Activated CD4-positive, alpha-beta T cell treated with anti-CD3 and anti-CD28 coated beads for 1 hour (primary cell): ENCODE measurements at regions not wholly inside any gene's neighbourhood (a gene's known extent, or its start where the extent isn't known, plus 50 kb on each side); places are given as distances from the start of the nearest gene placed in this dataset.
"Not testable (repeated sequence)": the region's sequence is repeated elsewhere in the genome, so short reads cannot be mapped to it uniquely, and the experiment has no call there.

ENCODE experiments used
- DNase-seq: peaks from one replicate; pipeline ENCODE4 v3.0.0-alpha.2; 2020

DNA sequence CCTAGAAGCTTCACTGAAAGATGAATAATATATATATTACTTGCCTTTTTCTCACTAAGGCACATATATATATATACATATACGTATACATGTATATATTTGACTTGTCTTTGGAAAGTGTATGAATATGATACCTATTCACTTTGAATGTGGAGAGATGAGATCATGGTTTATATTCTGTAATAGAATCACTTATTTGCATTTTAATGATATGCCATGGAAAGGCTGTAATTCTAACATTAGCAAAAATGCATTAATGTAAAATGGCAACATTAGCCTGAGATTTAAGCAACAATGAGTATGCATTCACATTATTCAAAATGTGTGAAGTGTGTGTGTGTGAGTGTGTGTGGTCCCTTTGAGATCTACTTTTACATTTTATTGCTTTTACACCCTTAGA is 54.5 kb upstream of the PRKD1 start:
- no peak for DNase-seq

DNA sequence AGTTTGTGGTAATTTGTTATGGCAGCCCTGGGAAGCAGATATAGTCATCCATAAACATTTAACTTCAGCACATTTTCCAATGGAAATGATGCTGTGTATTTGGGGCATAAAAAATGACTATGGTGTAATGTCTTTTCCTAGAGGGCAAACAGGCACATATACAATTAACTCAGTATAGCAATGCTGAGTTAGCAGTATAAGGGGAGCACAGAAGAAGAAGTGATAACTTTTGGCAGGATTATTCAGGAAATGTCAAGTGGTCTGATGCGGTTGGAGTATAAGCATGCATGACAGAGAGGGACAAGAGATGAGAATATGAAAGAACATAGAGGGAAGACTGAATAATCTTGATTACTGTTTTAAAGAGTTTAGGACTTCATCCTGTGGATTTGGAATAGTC is 55.3 kb upstream of the PRKD1 start:
- no peak for DNase-seq

DNA sequence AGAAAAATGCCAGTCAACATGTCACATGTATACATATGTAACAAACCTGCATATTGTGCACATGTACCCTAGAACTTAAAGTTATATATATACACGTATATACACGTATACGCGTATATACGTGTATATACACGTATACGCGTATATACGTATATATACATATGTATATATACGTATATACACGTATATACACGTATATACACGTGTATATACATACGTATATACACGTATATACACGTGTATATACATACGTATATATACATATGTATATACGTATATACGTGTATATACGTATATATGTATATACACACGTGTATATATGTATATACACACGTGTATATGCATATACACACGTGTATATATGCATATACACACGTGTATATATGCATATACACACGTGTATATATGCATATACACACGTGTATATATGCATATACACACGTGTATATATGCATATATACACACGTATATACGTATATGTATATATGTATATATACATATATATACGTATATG is 62.8 kb upstream of the PRKD1 start:
- not testable (repeated sequence) for DNase-seq

DNA sequence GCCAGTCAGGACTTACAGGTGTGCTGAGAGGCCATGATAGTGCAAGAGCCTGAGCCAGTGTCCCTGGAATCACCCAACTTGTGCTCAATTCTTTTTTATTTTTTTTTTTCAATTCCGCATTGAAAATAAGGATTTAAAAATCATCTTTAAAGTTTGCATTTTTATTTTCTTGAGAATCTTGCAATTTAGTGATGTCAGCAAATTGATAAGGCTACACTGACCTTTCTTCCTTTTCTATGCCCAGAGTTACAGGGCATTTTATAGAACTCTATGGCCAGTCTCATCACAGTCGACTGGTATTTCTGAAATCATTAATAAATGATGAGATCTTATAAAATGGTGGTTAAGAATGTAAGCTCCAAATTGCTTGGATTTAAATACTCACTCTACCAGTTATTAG is 63.3 kb upstream of the PRKD1 start:
- no peak for DNase-seq

DNA sequence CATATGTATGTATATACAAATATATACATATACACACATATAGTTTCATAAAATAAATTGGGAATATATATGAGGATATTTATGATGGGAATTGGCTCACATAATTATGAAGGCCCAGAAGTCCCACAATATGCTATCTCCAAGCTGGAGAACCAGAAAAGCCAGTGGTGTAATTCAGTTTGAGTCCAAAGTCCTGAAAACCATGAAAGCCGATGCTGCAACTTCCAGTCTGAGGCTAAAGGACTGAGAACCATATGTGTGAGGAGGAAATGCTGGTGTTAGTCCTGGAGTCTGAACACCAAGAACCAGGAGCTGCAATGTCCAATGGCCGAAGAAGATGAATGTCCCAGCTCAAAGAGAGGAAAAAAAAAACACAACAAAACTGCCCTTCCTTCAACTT is 65.5 kb upstream of the PRKD1 start:
- DNase-seq: no peak

DNA sequence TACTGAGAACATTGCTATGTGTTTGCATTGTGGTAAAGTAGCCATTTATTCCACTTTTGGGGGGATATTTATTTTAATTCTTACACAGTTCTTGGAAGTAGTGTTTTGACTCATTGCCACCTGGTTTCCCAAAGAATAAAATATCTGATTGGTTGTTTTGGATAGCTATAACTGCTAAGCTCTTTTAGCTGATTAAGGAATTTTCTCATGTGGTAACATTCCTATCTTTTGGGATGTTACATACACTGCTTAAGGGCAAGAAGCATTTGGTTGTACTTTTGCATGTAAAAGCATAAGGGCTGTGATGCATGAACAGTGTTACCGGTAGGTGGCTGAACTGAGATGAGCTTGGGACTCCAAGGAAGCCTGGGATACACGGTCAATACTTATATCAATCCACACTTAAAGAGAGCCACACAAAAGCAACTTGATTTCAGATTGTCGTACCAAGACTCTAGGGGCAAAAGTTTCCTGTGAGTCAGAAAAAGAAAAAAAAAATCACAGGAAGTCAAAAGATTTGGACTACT is 71.4 kb upstream of the PRKD1 start:
- no peak for DNase-seq

DNA sequence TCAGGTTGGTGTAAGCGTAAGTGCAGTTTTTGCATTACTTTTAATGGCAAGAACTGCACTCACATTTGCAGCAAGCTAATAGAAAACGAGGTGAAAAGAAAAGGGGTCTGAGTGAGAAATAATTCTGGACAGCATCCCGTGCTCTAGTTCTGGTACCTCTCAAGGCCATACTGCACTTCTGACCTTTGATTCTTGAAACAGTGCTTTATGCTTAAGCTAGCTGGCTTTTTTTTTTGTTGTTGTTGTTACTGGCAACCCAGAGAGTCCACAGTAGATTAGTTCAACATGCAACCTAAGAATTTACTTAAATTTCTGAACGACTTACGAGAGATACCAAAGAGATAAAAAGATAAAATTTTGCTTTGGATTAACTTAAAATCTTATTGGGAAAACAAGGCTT is 75.2 kb upstream of the PRKD1 start:
- DNase-seq: no peak

DNA sequence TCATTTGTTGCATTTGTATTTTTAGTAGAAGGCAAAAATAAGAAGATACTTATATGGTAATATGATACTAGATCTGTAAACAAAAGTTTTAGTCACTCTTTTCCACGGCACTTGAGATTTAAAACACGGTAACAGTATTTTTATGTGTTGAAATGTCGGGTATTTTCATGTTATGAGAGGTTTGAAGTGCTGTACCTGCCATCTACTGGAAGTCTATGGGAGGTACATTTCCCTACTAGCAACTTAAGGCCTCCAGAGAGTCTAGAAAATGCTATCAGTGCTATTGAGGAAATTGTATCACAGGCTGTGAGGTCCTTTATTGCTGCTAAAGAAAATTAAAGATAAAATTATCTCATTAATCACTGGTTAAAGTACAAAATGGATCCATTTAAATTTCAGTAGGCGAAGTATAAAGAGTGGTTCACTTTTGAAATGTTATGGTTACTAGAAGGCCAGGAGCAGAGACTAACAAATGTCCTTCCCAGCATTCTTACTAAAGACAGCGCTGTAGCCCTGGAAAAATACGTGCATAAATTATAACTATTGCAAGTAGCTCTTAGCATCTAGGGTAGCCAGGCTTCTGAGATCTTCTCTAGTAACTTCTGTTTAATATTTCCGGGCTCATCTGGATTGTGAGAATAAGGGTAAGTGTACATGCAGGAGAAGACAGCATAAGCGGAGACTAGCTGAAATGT is 77.6 kb upstream of the PRKD1 start:
- no peak for DNase-seq

DNA sequence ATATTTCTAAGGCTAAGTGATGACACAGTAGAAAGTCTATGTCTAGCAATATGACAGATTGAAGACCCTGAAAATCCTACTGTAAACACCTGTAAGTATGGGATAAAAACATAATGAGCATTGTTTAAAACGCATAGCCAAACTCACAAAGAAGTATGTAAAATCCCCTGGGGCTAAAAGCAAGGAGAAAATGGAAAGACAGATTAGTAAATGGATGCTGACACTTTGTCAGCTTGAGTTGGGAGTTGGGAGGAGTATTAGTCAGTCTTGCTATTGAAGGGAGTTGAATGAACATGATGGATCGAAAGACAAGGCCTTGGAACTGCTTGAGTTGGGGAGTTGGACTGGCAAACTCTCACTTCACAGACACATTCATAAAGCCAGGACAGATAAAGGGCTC is 79.0 kb upstream of the PRKD1 start:
- no peak for DNase-seq

DNA sequence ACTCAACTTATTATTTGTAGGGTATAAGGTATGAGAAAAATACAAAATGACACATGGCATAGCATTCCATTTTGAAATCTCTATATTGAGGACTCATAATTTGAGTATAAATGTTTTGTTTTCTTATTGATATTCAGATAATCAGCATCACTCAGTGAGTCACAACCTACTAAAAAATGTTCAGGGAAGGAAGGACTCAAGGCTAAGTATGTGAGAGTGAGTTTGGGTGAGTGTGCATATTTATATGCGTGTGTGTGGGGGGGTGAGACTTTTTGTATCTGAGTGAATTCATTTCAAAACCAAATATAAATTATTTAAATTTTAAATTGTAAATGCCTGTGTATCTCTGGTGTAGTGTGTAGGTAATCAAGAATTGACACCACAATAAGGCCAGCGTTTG is 87.8 kb upstream of the PRKD1 start:
- DNase-seq: no peak

DNA sequence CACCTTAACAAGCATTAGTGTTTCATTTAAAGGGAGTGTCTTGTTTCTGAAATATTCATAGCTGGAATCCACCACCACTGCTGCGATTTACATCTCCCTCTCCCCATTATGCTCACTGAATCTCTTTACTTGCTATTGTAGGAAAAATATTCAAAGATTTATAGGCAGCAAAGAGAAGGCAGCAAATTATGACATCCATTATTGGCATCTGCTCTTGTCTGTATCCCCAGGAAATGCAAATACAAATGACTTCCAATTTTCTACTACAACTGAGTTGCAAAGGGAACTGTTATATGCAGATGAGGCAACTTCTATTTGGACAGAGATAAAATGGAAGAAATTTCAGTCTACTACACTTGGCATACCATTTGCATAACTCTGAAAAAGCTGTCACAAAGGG is 88.4 kb upstream of the PRKD1 start:
- no peak for DNase-seq

DNA sequence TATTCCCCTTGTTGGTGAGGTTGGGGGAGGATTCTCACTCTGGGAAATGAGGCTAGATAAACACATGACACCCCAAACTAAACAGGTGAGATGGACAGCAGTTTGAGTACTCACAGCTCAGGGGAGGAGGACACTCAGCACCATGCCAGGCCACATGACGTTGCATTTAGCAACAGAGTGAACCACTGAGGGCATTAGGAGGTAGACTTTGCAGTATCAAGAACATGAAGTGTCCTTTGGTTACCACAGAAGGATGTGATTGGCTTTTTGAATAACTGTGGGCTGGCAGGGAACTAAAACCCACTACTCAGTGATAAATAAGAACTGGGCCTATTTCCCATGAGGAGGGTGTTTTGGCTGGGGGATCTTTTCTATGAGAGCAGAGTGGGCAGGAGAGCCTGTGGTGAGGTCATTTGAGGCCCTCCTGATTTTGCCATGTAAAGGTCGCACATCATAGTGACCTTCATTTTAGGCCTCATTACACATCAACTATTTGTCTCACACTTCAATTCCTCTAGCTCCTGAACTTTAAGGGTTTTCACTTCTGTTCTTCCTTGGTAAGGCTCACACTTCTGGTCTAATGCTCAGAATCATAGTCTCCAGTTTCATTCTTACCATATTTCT is 89.8 kb upstream of the PRKD1 start:
- DNase-seq: no peak

DNA sequence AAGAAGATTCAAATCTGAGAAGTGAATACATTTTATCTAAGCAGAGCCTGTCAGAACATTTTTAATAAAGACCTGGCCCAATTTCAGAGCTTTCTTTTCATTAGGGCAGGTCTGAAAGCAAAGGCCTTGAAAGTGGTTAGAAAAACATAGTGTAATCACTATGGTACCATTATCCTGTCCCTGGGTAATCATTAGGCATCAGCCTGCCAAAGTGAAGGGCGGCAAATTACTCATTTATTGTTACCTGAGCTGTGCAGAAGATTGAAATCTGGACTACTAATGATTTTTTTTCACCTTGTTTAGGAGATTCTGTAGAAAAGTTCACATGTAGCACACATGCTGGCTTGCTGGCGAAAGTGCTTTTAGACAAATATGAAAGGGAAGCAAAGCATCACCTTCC is 92.6 kb upstream of the PRKD1 start:
- DNase-seq: no peak

DNA sequence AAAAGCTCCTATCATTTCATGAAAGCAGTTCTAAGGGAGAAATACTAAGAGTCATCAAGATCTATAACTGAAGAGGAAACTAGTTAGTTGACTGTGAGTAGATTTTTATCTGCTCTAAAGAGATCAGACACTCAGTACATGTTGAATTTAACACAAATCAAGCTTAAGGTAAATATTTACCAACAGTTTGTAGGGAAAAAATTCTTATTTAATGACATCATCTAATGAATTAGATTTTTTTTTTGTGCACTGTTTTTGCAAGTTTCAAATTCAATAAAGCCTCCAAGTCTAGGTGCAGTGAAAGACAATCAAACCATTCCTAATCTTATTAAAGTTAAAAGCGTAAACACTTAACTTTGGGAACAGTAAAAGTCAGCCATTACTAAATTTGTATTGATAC is 93.0 kb upstream of the PRKD1 start:
- DNase-seq: no peak

DNA sequence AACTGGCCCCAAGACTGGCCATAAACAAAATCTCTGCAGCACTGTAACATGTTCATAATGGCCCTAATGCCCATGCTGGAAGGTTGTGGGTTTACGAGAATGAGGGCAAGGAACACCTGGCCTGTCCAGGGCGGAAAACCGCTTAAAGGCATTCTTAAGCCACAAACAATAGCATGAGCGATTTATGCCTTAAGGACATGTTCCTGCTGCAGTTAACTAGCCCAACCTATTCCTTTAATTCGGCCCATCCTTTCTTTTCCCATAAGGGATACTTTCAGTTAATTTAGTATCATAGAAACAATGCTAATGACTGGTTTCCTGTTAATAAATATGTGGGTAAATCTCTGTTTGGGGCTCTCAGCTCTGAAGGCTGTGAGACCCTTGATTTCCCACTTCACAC is 95.7 kb upstream of the PRKD1 start:
- not testable (repeated sequence) for DNase-seq

DNA sequence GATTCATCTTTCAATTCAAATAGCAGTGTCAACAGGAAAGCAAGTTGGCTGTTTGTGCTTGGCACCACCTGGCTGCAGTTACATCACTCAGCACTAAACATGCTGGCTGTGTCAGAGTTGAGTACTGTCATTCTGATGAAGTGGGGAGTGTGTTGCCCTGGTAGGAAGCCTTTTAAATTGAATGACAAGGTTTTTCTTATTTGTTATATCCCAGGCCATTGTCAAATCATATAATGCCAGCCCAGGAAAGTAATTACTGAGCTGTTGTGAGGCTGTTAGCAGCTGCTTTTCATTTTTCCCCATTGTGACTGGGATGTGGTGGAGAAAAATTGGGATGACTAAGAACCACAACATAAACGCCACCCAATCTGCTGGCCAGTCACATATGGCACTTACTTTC is 106.5 kb upstream of the PRKD1 start:
- no peak for DNase-seq

DNA sequence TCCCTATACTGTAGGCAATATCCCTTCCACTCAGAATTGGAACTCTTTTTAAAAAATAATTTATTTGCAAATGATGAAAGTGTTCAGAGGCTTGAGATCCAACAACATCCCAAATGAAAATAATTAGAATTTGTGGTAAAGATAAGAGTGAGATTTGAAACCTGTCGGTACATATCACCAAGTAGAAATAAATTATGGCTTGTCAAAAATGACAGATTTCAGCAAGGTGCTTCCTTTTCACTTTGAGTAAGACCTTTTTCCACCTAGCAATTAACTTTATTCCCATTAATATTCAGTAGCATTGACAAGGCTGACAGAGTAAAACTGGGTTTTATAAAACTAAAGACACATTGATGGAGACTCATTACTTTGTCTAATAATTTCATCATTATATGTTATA is 107.7 kb upstream of the PRKD1 start:
- DNase-seq: no peak

DNA sequence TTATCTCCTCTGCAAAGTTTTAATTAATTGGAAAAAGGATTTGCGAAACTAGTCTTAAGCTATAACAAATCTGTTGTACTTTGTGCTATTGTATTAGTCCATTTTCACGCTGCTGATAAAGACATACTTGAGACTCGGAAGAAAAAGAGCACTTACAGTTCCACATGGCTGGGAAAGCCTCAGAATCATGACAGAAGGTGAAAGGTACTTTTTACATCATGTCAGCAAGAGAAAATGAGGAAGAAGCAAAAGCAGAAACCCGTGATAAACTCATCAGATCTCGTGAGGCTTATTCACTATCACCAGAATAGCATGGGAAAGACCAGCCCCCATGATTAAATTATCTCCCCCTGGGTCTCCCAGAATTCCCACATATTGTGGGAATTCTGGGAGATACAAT is 118.1 kb upstream of the PRKD1 start:
- DNase-seq: no peak

DNA sequence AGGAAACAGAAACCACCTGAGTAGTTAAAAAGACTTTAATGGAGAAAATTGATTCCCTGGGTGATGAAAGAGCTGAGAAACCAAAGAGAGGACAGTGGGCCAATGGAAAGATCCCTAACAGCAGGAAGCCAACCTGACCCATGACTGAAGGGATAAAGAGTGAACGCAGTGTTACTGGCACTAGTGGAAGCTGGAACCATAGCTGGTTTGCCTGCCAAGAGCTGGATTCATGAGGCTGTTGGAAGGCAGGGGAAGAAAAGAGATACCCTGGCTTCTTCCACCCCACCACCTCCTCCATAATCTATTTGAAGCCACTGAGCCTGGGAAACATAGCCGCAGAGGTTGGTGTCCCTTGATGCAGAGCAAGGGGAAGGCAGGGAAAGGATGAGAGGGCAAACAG is 125.5 kb upstream of the PRKD1 start:
- no peak for DNase-seq

DNA sequence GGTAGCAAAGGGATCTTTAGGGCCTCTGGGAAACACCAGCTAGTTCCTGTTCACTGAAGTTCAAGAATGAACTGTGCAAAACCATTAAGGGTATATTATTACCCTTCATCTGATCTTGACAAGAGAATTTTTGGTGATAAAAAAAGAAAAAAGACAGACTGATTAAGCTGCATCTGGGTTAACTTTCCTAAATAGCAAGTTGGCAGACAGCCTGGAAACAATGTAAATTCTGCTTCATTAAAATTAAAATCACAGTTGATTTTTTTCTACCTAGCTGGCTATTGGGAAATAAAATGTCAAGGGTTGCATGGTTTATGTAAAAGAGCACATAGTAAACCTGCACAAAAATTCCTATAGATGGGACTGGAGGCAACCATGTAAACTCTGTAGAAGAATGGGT is 126.6 kb upstream of the PRKD1 start:
- DNase-seq: no peak

DNA sequence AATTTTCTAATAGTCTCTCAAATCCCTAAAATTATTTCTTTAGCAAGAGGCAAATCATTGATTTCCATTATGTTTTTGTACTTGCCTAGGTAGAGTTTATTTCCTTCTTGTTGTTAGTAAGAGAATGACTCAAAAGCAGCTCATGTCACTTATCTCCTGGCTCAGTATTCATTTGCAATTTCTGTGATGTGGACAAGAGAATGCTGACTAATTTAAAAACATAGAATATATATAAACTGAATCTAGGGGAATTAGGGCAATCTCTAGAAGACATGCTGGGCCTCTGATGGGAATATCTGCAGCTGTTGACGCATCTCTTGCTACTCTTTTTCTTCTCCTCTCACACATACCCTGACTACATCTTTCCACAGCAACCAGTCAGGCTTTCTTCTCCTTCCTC is 130.8 kb upstream of the PRKD1 start:
- DNase-seq: no peak

DNA sequence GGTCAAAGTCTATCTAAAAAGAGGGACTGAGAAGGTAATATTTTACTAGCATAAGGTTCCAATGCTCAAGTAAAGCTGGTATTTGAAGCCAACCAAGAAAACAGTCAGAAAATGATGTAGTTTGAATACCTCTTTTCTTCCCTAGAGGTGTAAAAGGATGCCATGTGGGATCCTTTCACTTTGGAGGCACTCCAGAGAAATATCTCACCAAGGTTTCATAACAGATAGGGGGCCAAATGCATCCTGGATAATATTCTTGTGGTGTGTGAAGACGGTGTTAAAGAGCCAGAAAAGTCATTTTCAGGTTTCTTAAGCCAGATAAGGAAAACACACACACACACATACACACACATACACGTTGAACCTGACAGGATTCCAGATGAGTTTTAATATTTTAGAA is 136.1 kb upstream of the PRKD1 start:
- no peak for DNase-seq

DNA sequence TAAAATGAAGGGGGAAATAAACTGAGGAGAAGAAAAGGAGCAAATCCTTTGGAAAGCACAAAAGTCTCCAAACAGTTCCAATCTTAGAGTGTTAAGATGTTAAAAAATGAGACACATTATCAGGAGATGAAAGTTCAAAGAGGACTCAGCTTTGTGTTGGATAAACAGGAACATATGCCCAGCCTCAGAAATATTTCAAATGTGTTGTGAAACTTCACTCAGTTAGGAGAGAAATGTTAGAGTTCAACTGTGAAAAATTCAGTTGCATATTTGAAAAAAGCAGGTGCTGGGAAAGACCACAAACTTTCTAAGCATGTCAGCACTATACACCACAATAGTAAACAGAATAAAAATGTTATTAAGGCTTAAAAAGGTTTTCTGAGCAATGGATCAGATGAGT is 136.8 kb upstream of the PRKD1 start:
- DNase-seq: no peak

DNA sequence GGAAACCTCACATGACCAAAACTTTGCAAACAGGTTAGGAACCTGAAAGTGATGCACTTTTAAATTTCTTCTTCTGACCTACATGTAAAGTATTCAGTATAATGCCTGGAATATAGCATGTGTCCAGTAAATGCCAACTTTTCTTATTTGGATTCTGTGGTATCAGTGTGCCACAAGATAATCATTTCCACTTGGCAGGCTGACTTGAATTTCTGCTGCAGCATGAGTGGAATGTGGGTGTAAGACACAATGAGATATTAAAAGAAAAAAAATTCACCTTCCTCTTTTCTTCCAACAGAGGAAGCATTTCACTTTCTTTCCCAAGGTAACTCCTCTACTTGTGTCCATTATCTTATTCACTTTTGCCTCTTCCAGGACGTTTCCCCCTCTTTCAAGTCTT is 141.9 kb upstream of the PRKD1 start:
- DNase-seq: no peak

DNA sequence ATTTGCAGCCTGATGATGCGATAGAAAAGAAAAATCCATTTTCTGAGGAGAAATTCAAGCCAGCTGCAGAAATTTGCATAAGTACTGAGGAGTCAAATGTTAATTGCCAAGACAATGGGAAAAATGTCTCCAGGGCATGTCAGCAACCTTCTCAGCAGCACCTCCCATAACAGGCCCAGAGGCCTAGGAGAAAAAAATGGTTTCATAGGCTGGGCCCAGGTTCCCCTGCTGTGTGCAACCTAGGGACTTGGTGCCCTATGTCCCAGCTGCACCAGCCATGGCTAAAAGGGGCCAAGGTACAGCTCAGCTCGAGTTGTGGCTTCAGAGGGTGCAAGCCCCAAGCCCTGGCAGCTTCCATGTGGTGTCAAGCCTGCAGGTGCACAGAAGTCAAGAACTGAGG is 144.8 kb upstream of the PRKD1 start:
- not testable (repeated sequence) for DNase-seq
